ENCODE measurements at regions not wholly inside any gene's neighbourhood (a gene's known extent, or its start where the extent isn't known, plus 50 kb on each side); places are given as distances from the start of the nearest gene placed in this dataset.
A peak's percentile ranks its signal among the peaks of the same experiment; 100 is the strongest.

- Histone ChIP-seq H3K9me3 (ENCODE audit: low read length) (no peaks in the 10 kb centered on the region), H3K4me3 (ENCODE audit: low read length) (no peak overlapping the region), H3K27ac (ENCODE audit: low read depth, low read length) (no peak overlapping the region), H3K36me3 (ENCODE audit: insufficient read depth, low read length) (no peaks in the 10 kb centered on the region), H3K27me3 (ENCODE audit: insufficient read depth, low read length, poor library complexity, severe bottlenecking) (no peaks in the 10 kb centered on the region), H3K4me1 (ENCODE audit: insufficient read depth, low read length) (no peaks in the 10 kb centered on the region)
- Mint-ChIP-seq H3K4me1 (peaks cover 0 to 9% (median 4%) of the 10 kb centered on the region in 3 donors), H3K27me3 (no peaks in the 10 kb centered on the region), H3K36me3 (peaks cover 0 to 12% (median under 1%) of the 10 kb centered on the region in 3 donors), H3K9me3 (no peaks in the 10 kb centered on the region), H3K4me3 (no peak overlapping the region), H3K27ac (no peak overlapping the region)
- ChIA-PET POLR2A (no interaction called here), CTCF (no interaction called here)
- no peak for DNase-seq
These were observed 295.9 kb upstream of the ATP2B1 start for GRCh38 chr12:90004319-90005074.

- DNase-seq, result no peak
- Histone ChIP-seq H3K4me3 (ENCODE audit: low read length) (no peak overlapping the region), H3K9me3 (ENCODE audit: low read length) (no peaks in the 10 kb centered on the region), H3K36me3 (ENCODE audit: insufficient read depth, low read length) (no peaks in the 10 kb centered on the region), H3K27ac (ENCODE audit: low read depth, low read length) (no peak overlapping the region), H3K27me3 (ENCODE audit: insufficient read depth, low read length, poor library complexity, severe bottlenecking) (no peaks in the 10 kb centered on the region), H3K4me1 (ENCODE audit: insufficient read depth, low read length) (no peaks in the 10 kb centered on the region)
- no peak overlapping the region for H3K4me3 Mint-ChIP-seq
- H3K9me3 Mint-ChIP-seq, result no peaks in the 10 kb centered on the region
- H3K4me1 Mint-ChIP-seq, result peaks cover 0 to 9% (median 4%) of the 10 kb centered on the region in 3 donors
- H3K27me3 Mint-ChIP-seq, result no peaks in the 10 kb centered on the region
- H3K36me3 Mint-ChIP-seq, result peaks cover 0 to 12% (median 0%) of the 10 kb centered on the region in 3 donors
- ChIA-PET POLR2A (no interaction called here), CTCF (no interaction called here)
- no peak overlapping the region for H3K27ac Mint-ChIP-seq
These were observed 295.1 kb upstream of the ATP2B1 start for GRCh38 chr12:90003688-90004087.

DNA sequence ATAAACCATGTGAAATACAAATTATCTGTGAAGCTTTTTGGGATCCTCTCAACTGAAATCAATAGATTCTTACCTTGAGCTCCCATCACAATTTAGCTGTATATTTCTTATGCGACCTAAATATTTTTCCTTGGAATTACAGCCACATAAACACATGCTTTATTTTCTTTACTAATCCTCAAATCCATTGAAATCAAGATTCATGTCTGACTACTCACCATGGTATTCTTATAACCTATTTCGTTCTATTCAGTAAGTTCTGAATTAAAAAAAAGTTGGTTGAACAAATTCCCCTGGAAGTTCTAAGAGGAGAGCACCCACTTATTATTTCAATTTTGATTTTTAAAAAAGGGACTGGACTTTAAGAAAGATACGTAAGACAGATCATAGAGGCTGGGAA is 292.1 kb upstream of the ATP2B1 start:
- ChIA-PET POLR2A (no interaction called here), CTCF (no interaction called here)
- Mint-ChIP-seq H3K4me1 (peaks cover 0 to 2% (median 1%) of the 10 kb centered on the region in 3 donors), H3K27me3 (no peaks in the 10 kb centered on the region), H3K27ac (no peak overlapping the region), H3K9me3 (no peaks in the 10 kb centered on the region), H3K36me3 (peaks cover 0 to 12% (median 0%) of the 10 kb centered on the region in 3 donors), H3K4me3 (no peak overlapping the region)
- H3K36me3 ChIP-seq (ENCODE audit: insufficient read depth, low read length), result no peaks in the 10 kb centered on the region
- no peaks in the 10 kb centered on the region for H3K27me3 ChIP-seq (ENCODE audit: insufficient read depth, low read length, poor library complexity, severe bottlenecking)
- DNase-seq, result no peak
- H3K4me1 ChIP-seq (ENCODE audit: insufficient read depth, low read length), result no peaks in the 10 kb centered on the region
- no peak overlapping the region for H3K27ac ChIP-seq (ENCODE audit: low read depth, low read length)
- H3K4me3 ChIP-seq (ENCODE audit: low read length), result no peak overlapping the region
- no peaks in the 10 kb centered on the region for H3K9me3 ChIP-seq (ENCODE audit: low read length)

GRCh38 chr12:89999699-90000505 is 291.3 kb upstream of the ATP2B1 start:
- Histone ChIP-seq H3K27me3 (ENCODE audit: insufficient read depth, low read length, poor library complexity, severe bottlenecking) (no peaks in the 10 kb centered on the region), H3K36me3 (ENCODE audit: insufficient read depth, low read length) (no peaks in the 10 kb centered on the region), H3K27ac (ENCODE audit: low read depth, low read length) (no peak overlapping the region), H3K4me3 (ENCODE audit: low read length) (no peak overlapping the region), H3K4me1 (ENCODE audit: insufficient read depth, low read length) (no peaks in the 10 kb centered on the region), H3K9me3 (ENCODE audit: low read length) (no peaks in the 10 kb centered on the region)
- H3K9me3 Mint-ChIP-seq, result no peaks in the 10 kb centered on the region
- no peak overlapping the region for H3K4me3 Mint-ChIP-seq
- ChIA-PET POLR2A (no interaction called here), CTCF (no interaction called here)
- H3K27me3 Mint-ChIP-seq, result no peaks in the 10 kb centered on the region
- H3K4me1 Mint-ChIP-seq, result no peaks in the 10 kb centered on the region
- no peak for DNase-seq
- no peak overlapping the region for H3K27ac Mint-ChIP-seq
- H3K36me3 Mint-ChIP-seq, result peaks cover 0 to 12% (median 0%) of the 10 kb centered on the region in 3 donors

- Histone ChIP-seq H3K9me3 (ENCODE audit: low read length) (no peaks in the 10 kb centered on the region), H3K27ac (ENCODE audit: low read depth, low read length) (no peak overlapping the region), H3K27me3 (ENCODE audit: insufficient read depth, low read length, poor library complexity, severe bottlenecking) (no peaks in the 10 kb centered on the region), H3K4me3 (ENCODE audit: low read length) (no peak overlapping the region), H3K36me3 (ENCODE audit: insufficient read depth, low read length) (no peaks in the 10 kb centered on the region), H3K4me1 (ENCODE audit: insufficient read depth, low read length) (peaks cover 6% of the 10 kb centered on the region)
- Mint-ChIP-seq H3K36me3 (peaks cover 0 to 14% (median 0%) of the 10 kb centered on the region in 3 donors), H3K4me1 (peaks cover 18 to 34% (median 28%) of the 10 kb centered on the region in 3 donors), H3K4me3 (no peak overlapping the region), H3K27me3 (no peaks in the 10 kb centered on the region), H3K27ac (no peak overlapping the region), H3K9me3 (no peaks in the 10 kb centered on the region)
- POLR2A ChIA-PET, result no interaction called here
- CTCF ChIA-PET, result no interaction called here
- DNase-seq, result no peak
These were observed 287.2 kb upstream of the ATP2B1 start for GRCh38 chr12:89995870-89996269.

DNA sequence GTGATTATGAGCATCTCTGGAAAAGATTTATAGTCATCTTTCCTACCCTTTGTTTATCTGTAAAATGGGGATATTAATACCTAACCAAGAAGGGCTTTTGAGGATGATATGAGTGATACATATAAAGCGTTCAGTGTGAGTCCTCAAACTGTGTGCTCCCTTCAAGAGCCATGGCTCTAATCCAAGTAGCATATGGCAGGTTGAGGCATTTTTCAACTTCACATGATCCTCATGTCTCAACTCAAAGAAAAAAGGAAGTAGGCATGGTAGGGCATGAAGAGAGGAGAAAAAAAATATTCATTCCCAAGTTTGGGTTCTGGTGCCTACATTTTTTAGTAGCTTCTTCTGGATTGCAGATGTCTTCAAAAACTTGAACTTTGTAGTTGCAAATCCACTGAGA is 286.3 kb upstream of the ATP2B1 start:
- Histone ChIP-seq H3K4me3 (ENCODE audit: low read length) (no peak overlapping the region), H3K36me3 (ENCODE audit: insufficient read depth, low read length) (no peaks in the 10 kb centered on the region), H3K4me1 (ENCODE audit: insufficient read depth, low read length) (peaks cover 6% of the 10 kb centered on the region), H3K9me3 (ENCODE audit: low read length) (no peaks in the 10 kb centered on the region), H3K27me3 (ENCODE audit: insufficient read depth, low read length, poor library complexity, severe bottlenecking) (no peaks in the 10 kb centered on the region), H3K27ac (ENCODE audit: low read depth, low read length) (no peak overlapping the region)
- no peak for DNase-seq
- H3K4me3 Mint-ChIP-seq, result peak overlapping the region in 1 of 7 donors; percentile 11
- ChIA-PET CTCF (no interaction called here), POLR2A (no interaction called here)
- peaks cover 18 to 35% (median 28%) of the 10 kb centered on the region in 3 donors for H3K4me1 Mint-ChIP-seq
- no peaks in the 10 kb centered on the region for H3K27me3 Mint-ChIP-seq
- H3K27ac Mint-ChIP-seq, result no peak overlapping the region
- H3K36me3 Mint-ChIP-seq, result peaks cover 0 to 8% (median 0%) of the 10 kb centered on the region in 3 donors
- no peaks in the 10 kb centered on the region for H3K9me3 Mint-ChIP-seq

DNA sequence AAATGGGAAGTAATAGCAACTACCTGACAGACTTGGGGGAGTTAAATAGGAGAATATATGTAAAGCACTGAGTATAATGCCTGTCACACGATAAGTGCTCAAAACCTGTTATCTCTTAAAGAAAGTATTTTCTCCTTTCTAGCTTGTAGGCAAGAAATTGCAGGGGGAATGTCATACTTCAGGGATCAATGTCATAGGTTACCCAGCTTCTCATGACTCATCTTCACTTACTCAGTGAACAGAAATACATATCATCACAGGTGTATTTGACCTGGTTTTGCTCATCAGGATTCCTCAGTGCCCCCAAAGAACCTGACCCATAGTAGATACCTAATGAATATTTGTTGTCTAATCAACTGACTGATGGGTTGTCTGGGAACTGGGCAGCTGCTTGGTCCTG is 285.0 kb upstream of the ATP2B1 start:
- Histone ChIP-seq H3K27me3 (ENCODE audit: insufficient read depth, low read length, poor library complexity, severe bottlenecking) (no peaks in the 10 kb centered on the region), H3K4me3 (ENCODE audit: low read length) (no peak overlapping the region), H3K27ac (ENCODE audit: low read depth, low read length) (no peak overlapping the region), H3K36me3 (ENCODE audit: insufficient read depth, low read length) (no peaks in the 10 kb centered on the region), H3K4me1 (ENCODE audit: insufficient read depth, low read length) (peaks cover 6% of the 10 kb centered on the region), H3K9me3 (ENCODE audit: low read length) (no peaks in the 10 kb centered on the region)
- ChIA-PET POLR2A (interaction anchor here (1.0 kb wide), 1 partner anchor 284 kb away, joined by 3 read pairs; the partner anchor contains the start of gene ATP2B1), CTCF (no interaction called here)
- Mint-ChIP-seq H3K27me3 (no peaks in the 10 kb centered on the region), H3K4me1 (peaks cover 18 to 35% (median 28%) of the 10 kb centered on the region in 3 donors), H3K4me3 (no peak overlapping the region), H3K27ac (no peak overlapping the region), H3K9me3 (peaks cover 0 to 3% (median 0%) of the 10 kb centered on the region in 5 donors), H3K36me3 (peaks cover 0 to 4% (median 0%) of the 10 kb centered on the region in 3 donors)
- no peak for DNase-seq

All from CD8-positive, alpha-beta memory T cell (primary cell).